Right cardiac atrium (tissue), 5 donors: ENCODE measurements at regions not wholly inside any gene's neighbourhood (a gene's known extent, or its start where the extent isn't known, plus 50 kb on each side); places are given as distances from the start of the nearest gene placed in this dataset.
"Not testable (repeated sequence)": the region's sequence is repeated elsewhere in the genome, so short reads cannot be mapped to it uniquely, and the experiment has no call there.

ENCODE experiments used
- ATAC-seq, 2 donors: fragments of 200-7000 bp; cut with Tn5 transposase; one replicate each; pipeline versions ENCODE4 v1.8.0 to v1.9.1; 2020; ENCODE audit warnings: moderate library complexity in 2 of 2, mild to moderate bottlenecking in 1 of 2
- DNase-seq, 3 donors: peaks; one replicate each; pipeline ENCODE4 v3.0.0-alpha.2; 2020
- H3K27ac ChIP-seq: one replicate; pipeline ENCODE4 v1.5.1; 2013; ENCODE audit warnings: mild to moderate bottlenecking, low read length, control low read depth, moderate library complexity
- H3K27me3 ChIP-seq: one replicate; pipeline ENCODE4 v1.6.1; 2013; ENCODE audit not compliant: control insufficient read depth, insufficient read depth
- H3K4me1 ChIP-seq: one replicate; pipeline ENCODE4 v1.6.1; 2013; ENCODE audit warnings: low read length; ENCODE audit not compliant: control insufficient read depth, insufficient read depth
- H3K4me3 ChIP-seq: one replicate; pipeline ENCODE4 v1.5.1; 2013; ENCODE audit warnings: low read length, control low read depth
- H3K9me3 ChIP-seq: one replicate; pipeline ENCODE4 v1.6.1; 2013; ENCODE audit warnings: low read length; ENCODE audit not compliant: control insufficient read depth
- WGBS: extraction: QIAGEN DNeasy Blood & Tissue Kit; methylation state at CpG from one replicate; pipeline ENCODE4 v1.1.7; 2013; 5-methylcytosine and 5-hydroxymethylcytosine counted together
- intact Hi-C, 4 donors: fragments of 100-400 bp; cut with DNase I; formaldehyde crosslinking; loops; one replicate each; pipeline versions ENCODE4 v1.11.0 to v1.14.0; 2022 to 2023
- donor health status: healthy with polysubstance abuse.
- donor health status: DM: no; HTN: yes; CAD: no.
- donor health status: DM: no; HTN: no; CAD: no.
- donor health status: DM: no; HTN: yes; CAD: no; lungs with severe emphysema.
- donor health status: DM: yes; HTN: yes; CAD: no.

DNA sequence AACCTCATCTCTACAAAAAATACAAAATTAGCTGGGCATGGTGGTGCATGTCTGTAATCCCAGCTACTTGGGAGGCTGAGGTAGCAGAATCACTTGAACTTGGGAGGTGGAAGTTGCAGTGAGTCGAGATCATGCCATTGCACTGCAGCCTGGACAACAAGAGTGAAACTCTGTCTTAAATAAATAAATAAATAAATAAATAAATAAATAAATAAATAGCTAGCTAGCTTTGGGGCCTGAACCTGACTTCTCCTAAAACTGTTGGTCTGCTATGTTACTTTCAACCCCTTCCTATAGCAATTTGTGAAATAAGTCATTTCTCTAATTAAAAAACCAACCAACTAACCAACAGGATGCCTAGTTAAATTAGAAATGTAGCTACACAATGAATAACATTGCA lies 101.0 kb upstream of the KCNG1 start:
- ATAC-seq, H3K27ac ChIP-seq, H3K27me3 ChIP-seq, H3K9me3 ChIP-seq, intact Hi-C loops, H3K4me1 ChIP-seq, DNase-seq, H3K4me3 ChIP-seq: not testable (repeated sequence)
- 96% methylated on average over 1 of the region's 1 CpG for WGBS

DNA sequence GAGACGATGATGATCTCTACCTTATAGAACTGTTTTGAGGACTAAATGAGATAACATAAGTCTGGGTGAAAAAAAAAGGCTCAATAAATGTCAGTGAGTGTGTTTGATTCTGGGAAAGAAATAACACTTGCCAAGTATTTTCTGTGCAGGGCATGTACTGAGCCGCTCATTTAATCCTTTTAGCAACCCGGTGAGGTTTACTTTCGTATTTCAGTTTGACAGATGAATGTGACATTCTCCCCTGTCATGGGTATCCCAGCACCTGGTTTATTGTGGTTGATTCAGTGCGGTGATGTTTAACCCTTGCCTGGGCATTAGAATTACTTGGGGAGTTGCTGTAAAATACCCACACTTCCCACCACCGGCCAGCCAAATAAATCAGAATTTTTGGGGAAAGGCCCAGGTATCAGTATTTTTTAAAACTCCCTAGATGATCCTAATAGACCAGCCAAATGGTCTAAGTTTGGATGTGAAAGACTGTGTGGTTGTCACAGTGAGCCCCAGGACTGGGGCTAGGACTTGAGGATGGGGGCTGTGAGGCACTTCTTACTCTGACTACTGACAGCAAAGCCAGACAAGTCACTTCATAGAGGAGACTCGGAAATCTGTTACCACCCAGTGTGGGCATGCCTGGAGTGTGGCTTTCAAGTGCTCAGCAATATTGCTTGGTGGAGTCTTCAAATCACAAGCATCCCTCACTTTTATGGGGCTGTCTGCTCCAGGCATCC lies 100.2 kb upstream of the KCNG1 start:
- 61% methylated on average over 7 of the region's 7 CpGs for WGBS
- Histone ChIP-seq H3K9me3 (no peaks in the 10 kb centered on the region), H3K27me3 (no peaks in the 10 kb centered on the region), H3K4me1 (no peaks in the 10 kb centered on the region), H3K27ac (no peak overlapping the region), H3K4me3 (no peak overlapping the region)
- DNase-seq (no peak), ATAC-seq (no peak)
- intact Hi-C loops: no loop called here

DNA sequence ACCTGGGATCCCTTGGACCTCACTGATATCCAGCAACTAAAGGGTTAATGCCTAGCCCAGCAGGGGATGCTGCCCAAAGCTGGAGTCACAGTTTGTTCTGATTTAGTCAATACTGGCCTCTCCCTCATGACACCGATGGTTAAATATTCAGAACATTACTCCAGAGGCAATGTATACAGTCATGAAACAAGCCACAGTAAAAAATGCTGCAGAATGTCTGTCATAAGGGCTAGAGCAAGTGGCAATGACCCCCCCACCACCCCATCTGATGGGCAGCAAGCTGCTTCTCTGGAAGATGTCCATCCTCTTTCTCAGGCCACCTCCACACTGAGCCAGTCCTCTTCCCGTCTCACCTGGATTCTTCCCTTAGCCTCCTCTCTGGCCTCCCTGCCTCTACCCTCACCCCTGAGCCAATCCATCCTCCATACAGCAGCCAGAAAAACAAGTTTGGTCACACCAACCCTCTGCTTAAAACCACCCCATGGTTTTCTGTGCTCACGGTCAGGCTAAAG lies 99.0 kb upstream of the KCNG1 start:
- ATAC-seq (no peak), DNase-seq (no peak)
- H3K27me3 ChIP-seq: no peaks in the 10 kb centered on the region
- 57% methylated on average over 3 of the region's 3 CpGs for WGBS
- no peak overlapping the region for H3K4me3 ChIP-seq
- no peaks in the 10 kb centered on the region for H3K9me3 ChIP-seq
- H3K4me1 ChIP-seq: no peaks in the 10 kb centered on the region
- intact Hi-C loops: no loop called here
- H3K27ac ChIP-seq: no peak overlapping the region

DNA sequence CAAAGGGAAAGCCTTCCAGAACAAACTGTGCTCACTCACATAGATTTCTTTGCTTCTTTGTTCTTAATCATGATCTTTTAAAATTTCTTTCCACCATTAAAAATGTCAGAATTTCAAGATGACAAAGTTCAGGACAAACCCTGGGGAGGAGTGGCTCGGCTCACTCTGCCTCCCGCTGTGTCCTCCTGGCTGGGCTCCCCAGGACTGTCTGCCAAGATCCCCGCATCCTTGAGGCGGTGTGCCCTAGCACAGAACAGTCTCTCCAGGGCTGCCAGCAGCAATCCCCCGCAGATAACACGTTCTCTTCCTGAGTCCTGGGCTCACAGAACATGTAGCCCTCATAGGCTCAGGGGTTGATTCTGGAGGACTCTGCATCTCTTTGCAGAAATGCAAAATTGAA lies 98.4 kb upstream of the KCNG1 start:
- Histone ChIP-seq H3K4me1 (no peaks in the 10 kb centered on the region), H3K27ac (no peak overlapping the region), H3K27me3 (no peaks in the 10 kb centered on the region), H3K9me3 (no peaks in the 10 kb centered on the region), H3K4me3 (no peak overlapping the region)
- ATAC-seq (no peak), DNase-seq (no peak)
- intact Hi-C loops: no loop called here
- WGBS: 8% methylated on average over 6 of the region's 6 CpGs

DNA sequence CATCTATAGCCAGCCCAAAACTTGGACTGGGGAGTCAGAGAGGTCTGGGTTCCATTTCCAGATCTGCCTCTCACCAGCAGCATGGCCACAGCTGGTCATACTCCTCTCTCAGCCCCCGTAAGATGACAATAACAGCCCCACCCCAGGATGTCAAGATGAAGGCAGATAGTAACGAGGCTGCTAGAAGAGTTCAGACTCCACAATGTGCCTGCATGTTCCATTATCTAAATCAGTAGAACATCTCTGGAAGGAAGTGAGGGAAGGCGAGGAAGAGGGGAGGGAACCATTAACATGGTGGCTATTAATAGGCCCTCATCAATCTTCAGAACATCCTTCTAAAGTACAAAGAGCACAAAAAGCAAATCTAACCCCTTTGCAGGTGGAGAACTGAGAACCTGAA lies 98.0 kb upstream of the KCNG1 start:
- H3K4me3 ChIP-seq: no peak overlapping the region
- no peaks in the 10 kb centered on the region for H3K4me1 ChIP-seq
- H3K27ac ChIP-seq: no peak overlapping the region
- no peaks in the 10 kb centered on the region for H3K9me3 ChIP-seq
- ATAC-seq (no peak), DNase-seq (no peak)
- intact Hi-C loops: no loop called here
- H3K27me3 ChIP-seq: no peaks in the 10 kb centered on the region
- 39% methylated on average over 3 of the region's 3 CpGs for WGBS

DNA sequence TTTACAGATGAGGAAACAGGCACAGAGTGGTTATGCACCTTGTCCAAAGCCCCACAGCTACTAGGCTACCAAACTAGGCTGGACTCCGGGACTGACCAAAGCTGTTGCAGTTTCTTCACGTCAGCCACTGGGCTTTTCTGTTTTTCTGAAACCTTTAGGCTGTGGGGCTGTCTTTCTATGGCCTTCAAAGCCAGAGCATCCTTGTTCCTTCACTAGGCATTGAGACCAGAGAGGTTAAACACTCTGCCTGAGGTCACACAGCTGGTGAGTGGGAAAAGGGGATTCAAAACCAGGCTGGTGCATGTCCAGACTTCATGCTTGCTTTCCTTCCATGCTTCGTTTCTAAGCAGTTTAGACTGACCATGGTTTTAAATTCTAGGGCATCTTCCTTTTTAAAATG lies 97.5 kb upstream of the KCNG1 start:
- WGBS: 82% methylated on average over 3 of the region's 3 CpGs
- Histone ChIP-seq H3K4me1 (no peaks in the 10 kb centered on the region), H3K9me3 (no peaks in the 10 kb centered on the region), H3K27me3 (no peaks in the 10 kb centered on the region), H3K27ac (no peak overlapping the region), H3K4me3 (no peak overlapping the region)
- DNase-seq (no peak), ATAC-seq (no peak)
- intact Hi-C loops: no loop called here

DNA sequence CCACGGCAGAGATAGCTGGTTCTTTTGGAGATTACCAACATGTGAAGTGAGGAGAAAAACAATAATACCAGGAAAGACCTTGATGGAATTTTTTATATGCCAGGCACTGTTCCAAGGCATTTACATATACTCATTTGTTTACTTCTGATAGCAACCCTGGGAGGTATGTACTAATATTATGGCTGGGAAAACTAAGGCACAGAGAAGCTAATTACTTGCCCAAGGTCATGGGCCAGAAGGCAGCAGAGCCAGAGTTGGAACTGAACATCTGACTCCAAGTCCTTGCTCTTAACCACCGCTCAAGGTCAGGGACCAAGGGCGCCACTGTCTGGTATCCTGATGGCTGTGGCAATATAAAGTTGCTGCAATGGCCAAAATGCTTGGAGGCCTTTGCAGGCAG lies 97.0 kb upstream of the KCNG1 start:
- H3K9me3 ChIP-seq: no peaks in the 10 kb centered on the region
- H3K4me1 ChIP-seq: no peaks in the 10 kb centered on the region
- no peak overlapping the region for H3K27ac ChIP-seq
- ATAC-seq (no peak), DNase-seq (no peak)
- no peak overlapping the region for H3K4me3 ChIP-seq
- H3K27me3 ChIP-seq: no peaks in the 10 kb centered on the region
- intact Hi-C loops: no loop called here
- 87% methylated on average over 3 of the region's 3 CpGs for WGBS

DNA sequence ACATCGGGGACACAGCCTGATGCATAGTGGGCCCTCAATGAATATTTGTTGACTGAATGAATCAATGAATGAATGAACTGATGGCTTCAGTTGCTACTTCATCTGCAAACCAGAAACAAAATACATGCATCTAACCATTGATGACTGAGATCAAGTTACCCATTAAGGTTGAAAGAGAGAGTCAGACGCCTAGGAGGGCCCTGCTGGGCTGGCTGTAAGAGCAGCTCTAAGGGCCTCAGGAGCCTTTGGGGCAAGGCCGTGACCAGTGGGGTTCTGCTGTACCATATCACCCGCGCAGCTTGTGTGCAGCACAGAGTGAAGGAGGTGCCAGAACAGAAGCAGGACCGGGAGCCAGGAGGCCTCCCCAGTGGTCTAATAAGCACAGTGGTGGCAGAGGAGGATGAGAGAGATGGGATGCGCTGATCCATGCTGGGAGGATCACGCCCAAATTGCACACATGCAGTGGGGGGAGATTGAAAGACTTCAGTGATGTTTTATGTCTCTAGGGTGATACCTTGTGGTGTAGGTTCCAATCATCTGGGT lies 96.1 kb upstream of the KCNG1 start:
- ATAC-seq (no peak), DNase-seq (no peak)
- H3K27ac ChIP-seq: no peak overlapping the region
- intact Hi-C loops: no loop called here
- H3K9me3 ChIP-seq: no peaks in the 10 kb centered on the region
- H3K27me3 ChIP-seq: no peaks in the 10 kb centered on the region
- no peaks in the 10 kb centered on the region for H3K4me1 ChIP-seq
- 88% methylated on average over 8 of the region's 8 CpGs for WGBS
- no peak overlapping the region for H3K4me3 ChIP-seq

DNA sequence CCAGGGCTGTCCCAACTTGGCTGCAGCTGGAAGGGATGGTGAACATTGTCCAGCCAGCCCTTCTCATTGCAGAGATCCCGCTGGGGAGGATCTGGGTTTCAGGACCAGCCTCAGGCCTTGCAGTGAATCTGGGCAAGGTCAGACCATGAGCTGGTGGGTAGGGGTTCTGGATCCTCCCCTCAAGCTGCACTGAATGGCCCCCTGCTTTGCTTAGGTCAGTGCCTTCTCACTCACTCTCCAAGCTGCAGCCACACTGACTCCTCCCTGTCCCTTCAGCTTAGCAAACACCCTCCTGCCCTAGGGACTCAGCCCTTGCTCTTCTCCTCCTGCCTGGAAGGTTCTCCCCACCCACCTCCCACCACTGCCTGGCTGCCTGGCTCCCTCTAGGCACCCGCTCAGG lies 95.3 kb upstream of the KCNG1 start:
- no peaks in the 10 kb centered on the region for H3K9me3 ChIP-seq
- 86% methylated on average over 2 of the region's 2 CpGs for WGBS

DNA sequence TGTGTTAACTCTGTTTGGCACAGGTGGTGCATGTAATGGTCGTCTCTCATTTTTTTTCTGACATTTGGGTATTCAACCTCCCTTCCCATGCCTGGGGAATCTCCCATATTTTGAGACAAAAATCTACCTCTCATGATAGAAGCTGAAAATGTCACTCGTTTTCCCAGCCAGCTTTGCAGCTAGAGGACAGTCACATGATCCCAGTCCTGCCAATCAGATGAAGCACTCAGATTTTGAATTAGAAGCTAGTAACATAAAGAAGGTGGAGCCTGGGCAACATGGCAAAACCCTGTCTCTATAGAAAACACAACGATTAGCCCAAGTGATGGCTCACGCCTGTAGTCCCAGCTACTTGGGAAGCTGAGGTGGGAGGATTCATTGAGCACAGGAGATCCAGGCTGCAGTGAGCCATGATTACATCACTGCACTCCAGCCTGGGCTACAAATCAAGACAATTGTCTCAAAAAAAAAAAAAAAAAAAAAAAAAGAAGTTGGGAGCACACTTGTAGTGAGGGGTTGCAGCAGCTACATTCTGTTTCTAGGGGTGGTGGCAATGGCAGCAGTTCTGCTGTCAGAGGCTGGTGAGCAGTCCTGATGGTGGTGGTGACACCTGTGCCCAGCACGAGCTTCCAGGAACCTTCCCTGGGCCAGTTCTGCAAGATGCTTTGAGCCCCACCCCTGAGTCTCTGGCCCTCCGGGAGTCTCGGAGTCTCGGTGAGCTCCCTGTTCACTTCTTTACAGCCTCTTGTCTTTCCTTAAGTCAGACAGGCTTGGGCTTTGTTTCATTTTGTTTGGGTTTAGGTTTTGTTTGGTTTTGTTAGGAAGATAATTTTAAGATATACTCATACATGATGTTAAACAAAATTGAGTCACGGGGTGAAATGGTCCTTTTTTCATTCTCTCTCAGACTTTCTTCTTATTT lies 94.1 kb upstream of the KCNG1 start:
- Histone ChIP-seq H3K9me3 (no peaks in the 10 kb centered on the region), H3K4me3 (no peak overlapping the region), H3K4me1 (no peaks in the 10 kb centered on the region), H3K27me3 (no peaks in the 10 kb centered on the region), H3K27ac (no peak overlapping the region)
- no peak for ATAC-seq
- intact Hi-C loops: no loop called here
- no peak for DNase-seq
- WGBS: 64% methylated on average over 9 of the region's 9 CpGs

More for the DNA sequence above, 95.3 kb upstream of the KCNG1 start:
- no peaks in the 10 kb centered on the region for H3K4me1 ChIP-seq
- DNase-seq (no peak), ATAC-seq (no peak)
- no peak overlapping the region for H3K4me3 ChIP-seq
- intact Hi-C loops: no loop called here
- no peak overlapping the region for H3K27ac ChIP-seq
- no peaks in the 10 kb centered on the region for H3K27me3 ChIP-seq

DNA sequence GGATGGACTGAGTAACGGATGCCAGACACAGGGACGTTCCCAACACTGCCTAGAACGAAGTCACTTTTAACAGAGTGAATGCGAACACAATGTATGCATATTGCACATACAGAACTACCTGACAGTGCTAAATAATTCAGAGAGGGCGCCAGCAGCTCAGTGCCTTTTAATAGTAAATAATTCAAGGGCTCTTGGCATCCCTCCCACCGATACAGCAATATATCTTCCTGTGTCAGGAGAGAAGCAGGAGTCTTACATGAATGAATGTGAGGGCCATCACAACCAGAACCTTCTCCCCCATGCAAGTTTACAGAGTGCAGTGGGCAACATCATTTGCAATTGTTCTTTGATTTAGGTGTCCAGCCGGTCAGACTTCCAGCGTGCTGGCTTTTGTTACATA lies 88.4 kb upstream of the KCNG1 start:
- WGBS: 60% methylated on average over 8 of the region's 8 CpGs

More for the DNA sequence above, 88.4 kb upstream of the KCNG1 start:
- Histone ChIP-seq H3K4me1 (no peaks in the 10 kb centered on the region), H3K4me3 (no peak overlapping the region), H3K27ac (no peak overlapping the region), H3K9me3 (no peaks in the 10 kb centered on the region), H3K27me3 (no peaks in the 10 kb centered on the region)
- intact Hi-C loops: no loop called here
- no peak for ATAC-seq
- no peak for DNase-seq
